Stomach (tissue), 4 donors: ENCODE measurements at regions not wholly inside any gene's neighbourhood (a gene's known extent, or its start where the extent isn't known, plus 50 kb on each side); places are given as distances from the start of the nearest gene placed in this dataset.

Source experiments
- POLR2A ChIP-seq, 4 donors: fragments of 450-650 bp; IDR thresholded peaks; one replicate each; pipeline ENCODE4 v1.6.1; 2016; ENCODE audit warnings: antibody characterized with exemption in 4 of 4, control low read depth in 2 of 4, mild to moderate bottlenecking in 1 of 4, moderate library complexity in 1 of 4
- TF ChIP-seq, protein P1 (sequence below), 7 experiments: fragments of 450-650 bp in 4 of 7; fragments of 200-600 bp in 3 of 7; sonication (generic) in 3 of 7; IDR thresholded peaks; one replicate each; pipeline ENCODE4 v1.5.1; 2016 to 2019; ENCODE audit warnings: antibody characterized with exemption in 7 of 7, control low read depth in 2 of 7, mild to moderate bottlenecking in 1 of 7

DNA sequence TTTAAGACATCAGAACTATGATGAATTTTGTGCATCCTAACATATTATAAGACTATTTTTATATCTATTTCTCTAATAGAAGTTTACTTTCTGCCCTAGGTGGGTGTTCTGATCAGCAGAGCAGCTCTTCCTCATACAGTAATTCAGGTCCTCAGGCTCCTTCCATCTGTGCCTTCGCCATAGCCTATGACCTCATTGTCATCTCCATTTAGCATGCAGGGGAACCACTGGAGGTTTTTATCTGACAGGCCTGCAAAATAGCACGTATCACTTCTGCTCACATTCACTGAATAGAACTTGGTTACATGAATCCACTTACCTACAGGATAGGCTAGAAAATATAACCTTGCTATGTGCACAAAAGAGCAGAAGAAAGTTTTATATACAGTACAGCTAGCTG lies 159.4 kb upstream of the CCNH start:
- TF ChIP-seq, protein P1, sequence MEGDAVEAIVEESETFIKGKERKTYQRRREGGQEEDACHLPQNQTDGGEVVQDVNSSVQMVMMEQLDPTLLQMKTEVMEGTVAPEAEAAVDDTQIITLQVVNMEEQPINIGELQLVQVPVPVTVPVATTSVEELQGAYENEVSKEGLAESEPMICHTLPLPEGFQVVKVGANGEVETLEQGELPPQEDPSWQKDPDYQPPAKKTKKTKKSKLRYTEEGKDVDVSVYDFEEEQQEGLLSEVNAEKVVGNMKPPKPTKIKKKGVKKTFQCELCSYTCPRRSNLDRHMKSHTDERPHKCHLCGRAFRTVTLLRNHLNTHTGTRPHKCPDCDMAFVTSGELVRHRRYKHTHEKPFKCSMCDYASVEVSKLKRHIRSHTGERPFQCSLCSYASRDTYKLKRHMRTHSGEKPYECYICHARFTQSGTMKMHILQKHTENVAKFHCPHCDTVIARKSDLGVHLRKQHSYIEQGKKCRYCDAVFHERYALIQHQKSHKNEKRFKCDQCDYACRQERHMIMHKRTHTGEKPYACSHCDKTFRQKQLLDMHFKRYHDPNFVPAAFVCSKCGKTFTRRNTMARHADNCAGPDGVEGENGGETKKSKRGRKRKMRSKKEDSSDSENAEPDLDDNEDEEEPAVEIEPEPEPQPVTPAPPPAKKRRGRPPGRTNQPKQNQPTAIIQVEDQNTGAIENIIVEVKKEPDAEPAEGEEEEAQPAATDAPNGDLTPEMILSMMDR (IDR thresholded peaks at IDR 0.05): no peak
- TF ChIP-seq POLR2A (IDR thresholded peaks at IDR 0.05): no peak
